BE2C (cell line): ENCODE measurements at regions not wholly inside any gene's neighbourhood (a gene's known extent, or its start where the extent isn't known, plus 50 kb on each side); places are given as distances from the start of the nearest gene placed in this dataset.
"Not testable (repeated sequence)": the region's sequence is repeated elsewhere in the genome, so short reads cannot be mapped to it uniquely, and the experiment has no call there.

Experiments used
- DNase-seq: peaks from one replicate; pipeline ENCODE4 v3.0.0-alpha.2; 2020
- H3K27me3 ChIP-seq: fragments of 250-450 bp; sonication (Bioruptor Pico); 2 replicates; pipeline ENCODE4 v1.5.1; 2020; ENCODE audit warnings: mild to moderate bottlenecking
- H3K36me3 ChIP-seq: fragments of 250-450 bp; sonication (Bioruptor Pico); 2 replicates; pipeline ENCODE4 v1.5.1; 2020; ENCODE audit warnings: mild to moderate bottlenecking
- H3K4me1 ChIP-seq: fragments of 250-450 bp; sonication (Bioruptor Pico); 2 replicates; pipeline ENCODE4 v1.5.1; 2020
- H3K4me3 ChIP-seq: 2 replicates; pipeline ENCODE4 v1.5.1; 2011; ENCODE audit warnings: low read depth, low read length
- H3K9me3 ChIP-seq: fragments of 250-450 bp; sonication (Bioruptor Pico); 2 replicates; pipeline ENCODE4 v1.5.1; 2020
- TF ChIP-seq, protein P1 (sequence below): IDR thresholded peaks from 2 replicates; pipeline ENCODE4 v1.5.1; 2012; ENCODE audit warnings: mild to moderate bottlenecking, low read depth, low read length

DNA sequence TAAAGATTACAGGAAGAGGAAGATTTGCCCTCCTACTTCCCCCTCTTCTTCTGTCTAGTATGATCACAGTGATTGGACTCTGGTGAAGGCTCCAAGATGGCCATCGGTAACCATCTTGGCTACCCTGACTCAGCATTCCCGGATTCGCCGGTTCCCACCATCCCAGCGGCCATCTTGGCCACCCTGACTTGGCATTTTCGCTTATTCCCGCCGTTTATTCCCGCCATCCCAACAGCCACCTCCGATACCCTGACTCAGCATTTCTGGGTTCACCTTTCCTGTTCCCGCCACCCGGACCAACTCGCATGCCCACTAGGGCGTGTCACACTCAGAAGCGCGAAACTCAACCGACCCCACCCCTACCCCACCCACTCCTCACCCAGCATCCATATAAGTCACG is 95.4 kb upstream of the GRIN2A start:
- TF ChIP-seq, protein P1, sequence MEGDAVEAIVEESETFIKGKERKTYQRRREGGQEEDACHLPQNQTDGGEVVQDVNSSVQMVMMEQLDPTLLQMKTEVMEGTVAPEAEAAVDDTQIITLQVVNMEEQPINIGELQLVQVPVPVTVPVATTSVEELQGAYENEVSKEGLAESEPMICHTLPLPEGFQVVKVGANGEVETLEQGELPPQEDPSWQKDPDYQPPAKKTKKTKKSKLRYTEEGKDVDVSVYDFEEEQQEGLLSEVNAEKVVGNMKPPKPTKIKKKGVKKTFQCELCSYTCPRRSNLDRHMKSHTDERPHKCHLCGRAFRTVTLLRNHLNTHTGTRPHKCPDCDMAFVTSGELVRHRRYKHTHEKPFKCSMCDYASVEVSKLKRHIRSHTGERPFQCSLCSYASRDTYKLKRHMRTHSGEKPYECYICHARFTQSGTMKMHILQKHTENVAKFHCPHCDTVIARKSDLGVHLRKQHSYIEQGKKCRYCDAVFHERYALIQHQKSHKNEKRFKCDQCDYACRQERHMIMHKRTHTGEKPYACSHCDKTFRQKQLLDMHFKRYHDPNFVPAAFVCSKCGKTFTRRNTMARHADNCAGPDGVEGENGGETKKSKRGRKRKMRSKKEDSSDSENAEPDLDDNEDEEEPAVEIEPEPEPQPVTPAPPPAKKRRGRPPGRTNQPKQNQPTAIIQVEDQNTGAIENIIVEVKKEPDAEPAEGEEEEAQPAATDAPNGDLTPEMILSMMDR: no peak
- no peaks in the 10 kb centered on the region for H3K36me3 ChIP-seq
- DNase-seq: no peak
- H3K4me1 ChIP-seq: no peaks in the 10 kb centered on the region
- no peaks in the 10 kb centered on the region for H3K27me3 ChIP-seq
- H3K4me3 ChIP-seq: no peak overlapping the region
- no peaks in the 10 kb centered on the region for H3K9me3 ChIP-seq

DNA sequence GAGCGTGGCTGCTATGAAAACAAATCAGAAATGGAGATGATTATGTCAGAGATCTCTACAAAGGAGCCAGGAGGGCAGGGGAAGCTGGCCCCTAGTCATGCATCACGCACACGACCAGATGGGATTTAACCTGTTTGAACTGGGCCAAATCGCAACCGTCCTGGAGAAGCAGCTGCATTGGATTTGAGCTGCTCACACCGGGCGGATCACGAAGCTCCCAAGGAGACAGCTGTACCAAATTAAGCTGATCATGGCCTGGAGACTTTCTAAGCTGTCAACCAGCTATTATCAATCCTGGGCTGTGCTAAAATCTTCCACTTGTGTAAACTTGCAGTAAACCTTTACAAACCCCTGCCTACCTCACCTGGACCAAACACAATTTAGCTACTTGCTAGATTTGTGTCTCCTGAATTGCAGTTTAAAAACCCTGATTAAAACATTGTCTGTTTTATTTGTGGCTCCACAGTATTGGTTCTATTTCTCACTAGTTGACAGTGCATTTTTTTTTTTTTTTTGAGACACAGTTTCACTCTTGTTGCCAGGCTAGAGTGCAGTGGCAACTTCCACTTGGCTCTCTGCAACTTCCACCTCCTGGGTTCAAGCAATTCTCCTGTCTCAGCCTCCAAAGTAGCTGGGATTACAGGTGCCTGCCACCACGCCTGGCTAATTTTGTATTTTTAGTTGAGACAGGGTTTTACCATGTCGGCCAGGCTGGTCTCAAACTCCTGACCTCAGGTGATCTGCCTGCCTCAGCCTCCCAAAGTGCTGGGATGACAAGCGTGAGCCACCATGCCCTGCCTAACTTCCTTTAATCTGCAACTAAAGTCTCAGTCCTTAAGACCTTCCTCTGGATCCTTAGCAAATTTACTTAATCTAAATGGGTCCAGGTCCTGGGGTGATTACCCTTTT is 98.3 kb upstream of the GRIN2A start:
- Histone ChIP-seq H3K4me1 (no peaks in the 10 kb centered on the region), H3K9me3 (no peaks in the 10 kb centered on the region), H3K36me3 (no peaks in the 10 kb centered on the region), H3K27me3 (no peaks in the 10 kb centered on the region), H3K4me3 (no peak overlapping the region)
- TF ChIP-seq, protein P1: no peak
- no peak for DNase-seq

DNA sequence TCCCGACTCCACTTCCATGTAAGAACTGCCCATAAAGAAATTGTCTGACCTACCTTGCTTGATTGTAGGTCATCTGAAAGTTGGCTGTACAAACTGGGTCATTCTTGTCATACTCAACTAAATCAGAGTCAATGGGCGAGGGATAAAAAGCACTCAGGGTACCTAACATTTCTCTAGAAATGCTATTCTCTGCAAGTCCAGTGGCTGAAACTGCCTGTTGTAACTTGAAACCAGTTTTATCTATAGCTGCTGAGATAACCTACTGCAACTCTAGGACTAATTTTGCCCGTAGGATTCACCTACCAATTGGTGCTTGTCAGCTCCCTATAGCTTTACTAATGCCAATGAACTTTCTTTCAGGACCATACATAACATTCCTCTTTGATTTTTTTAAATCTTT is 100.1 kb upstream of the GRIN2A start:
- no peak overlapping the region for H3K4me3 ChIP-seq
- H3K9me3 ChIP-seq: no peaks in the 10 kb centered on the region
- DNase-seq: no peak
- no peaks in the 10 kb centered on the region for H3K27me3 ChIP-seq
- TF ChIP-seq, protein P1: no peak
- H3K4me1 ChIP-seq: no peaks in the 10 kb centered on the region
- H3K36me3 ChIP-seq: no peaks in the 10 kb centered on the region

DNA sequence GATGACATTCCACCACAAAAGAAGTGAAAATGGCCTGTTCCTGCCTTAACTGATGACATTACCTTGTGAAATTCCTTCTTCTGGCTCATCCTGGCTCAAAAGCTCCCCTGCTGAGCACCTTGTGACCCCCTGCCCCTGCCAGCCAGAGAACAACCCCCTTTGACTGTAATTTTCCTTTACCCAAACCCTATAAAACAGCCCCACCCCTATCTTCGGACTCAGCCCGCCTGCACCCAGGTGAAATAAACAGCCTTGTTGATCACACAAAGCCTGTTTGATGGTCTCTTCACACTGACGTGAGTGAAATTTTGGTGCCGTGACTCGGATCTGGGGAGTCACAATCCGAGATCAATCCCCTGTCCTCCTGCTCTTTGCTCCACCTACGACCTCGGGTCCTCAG is 101.0 kb upstream of the GRIN2A start:
- H3K4me3 ChIP-seq, H3K4me1 ChIP-seq, H3K27me3 ChIP-seq, H3K9me3 ChIP-seq, DNase-seq, H3K36me3 ChIP-seq: not testable (repeated sequence)

DNA sequence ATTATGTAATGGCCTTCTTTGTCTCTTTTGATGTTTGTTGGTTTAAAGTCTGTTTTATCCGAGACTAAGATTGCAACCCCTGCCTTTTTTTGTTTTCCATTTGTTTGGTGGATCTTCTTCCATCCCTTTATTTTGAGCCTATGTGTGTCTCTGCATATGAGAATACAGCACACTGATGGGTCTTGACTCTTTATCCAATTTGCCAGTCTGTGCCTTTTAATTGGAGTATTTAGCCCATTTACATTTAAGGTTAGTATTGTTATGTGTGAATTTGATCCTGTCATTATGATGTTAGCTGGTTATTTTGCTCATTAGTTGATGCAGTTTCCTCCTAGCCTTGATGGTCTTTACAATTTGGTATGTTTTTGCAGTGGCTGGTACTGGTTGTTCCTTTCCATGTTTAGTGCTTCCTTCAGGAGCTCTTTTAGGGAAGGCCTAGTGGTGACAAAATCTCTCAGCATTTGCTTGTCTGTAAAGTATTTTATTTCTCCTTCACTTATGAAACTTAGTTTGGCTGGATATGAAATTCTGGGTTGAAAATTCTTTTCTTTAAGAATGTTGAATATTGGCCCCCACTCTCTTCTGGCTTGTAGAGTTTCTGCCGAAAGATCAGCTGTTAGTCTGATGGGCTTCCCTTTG is 95.3 kb upstream of the ATF7IP2 start:
- not testable (repeated sequence) for H3K9me3 ChIP-seq, H3K4me1 ChIP-seq, H3K36me3 ChIP-seq, H3K4me3 ChIP-seq, H3K27me3 ChIP-seq, DNase-seq

DNA sequence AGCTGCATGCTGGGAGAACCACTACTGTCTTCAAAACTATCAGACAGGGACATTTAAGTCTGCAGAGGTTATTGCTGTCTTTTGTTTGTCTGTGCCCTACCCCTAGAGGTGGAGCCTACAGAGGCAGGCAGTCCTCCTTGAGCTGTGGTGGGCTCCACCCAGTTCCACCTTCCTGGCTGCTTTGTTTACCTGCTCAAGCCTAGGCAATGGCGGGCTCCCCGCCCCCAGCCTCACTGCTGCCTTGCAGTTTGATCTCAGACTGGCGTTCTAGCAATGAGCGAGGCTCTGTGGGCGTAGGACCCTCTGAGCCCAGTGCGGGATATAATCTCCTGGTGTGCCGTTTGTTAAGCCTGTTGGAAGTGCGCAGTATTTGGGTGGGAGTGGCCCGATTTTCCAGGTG is 93.7 kb upstream of the ATF7IP2 start:
- H3K4me3 ChIP-seq, DNase-seq, H3K36me3 ChIP-seq, H3K4me1 ChIP-seq, H3K27me3 ChIP-seq, H3K9me3 ChIP-seq: not testable (repeated sequence)

DNA sequence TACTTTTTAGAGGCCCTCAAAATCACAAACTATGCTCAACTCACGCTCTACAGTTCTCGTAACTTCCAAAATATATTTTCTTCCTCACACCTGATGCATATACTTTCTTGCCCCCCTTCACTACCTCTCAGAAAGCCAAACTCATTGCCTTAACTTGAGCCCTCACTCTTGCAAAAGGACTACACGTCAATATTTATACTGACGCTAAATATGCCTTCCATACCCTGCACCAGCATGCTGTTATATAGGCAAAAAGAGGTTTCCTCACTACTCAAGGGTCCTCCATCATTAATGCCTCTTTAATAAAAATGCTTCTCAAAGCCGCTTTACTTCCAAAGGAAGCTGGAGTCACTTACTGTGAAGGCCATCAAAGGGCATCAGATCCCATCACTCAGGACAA is 92.9 kb upstream of the ATF7IP2 start:
- not testable (repeated sequence) for H3K27me3 ChIP-seq, H3K9me3 ChIP-seq, H3K36me3 ChIP-seq, DNase-seq, H3K4me3 ChIP-seq, H3K4me1 ChIP-seq

DNA sequence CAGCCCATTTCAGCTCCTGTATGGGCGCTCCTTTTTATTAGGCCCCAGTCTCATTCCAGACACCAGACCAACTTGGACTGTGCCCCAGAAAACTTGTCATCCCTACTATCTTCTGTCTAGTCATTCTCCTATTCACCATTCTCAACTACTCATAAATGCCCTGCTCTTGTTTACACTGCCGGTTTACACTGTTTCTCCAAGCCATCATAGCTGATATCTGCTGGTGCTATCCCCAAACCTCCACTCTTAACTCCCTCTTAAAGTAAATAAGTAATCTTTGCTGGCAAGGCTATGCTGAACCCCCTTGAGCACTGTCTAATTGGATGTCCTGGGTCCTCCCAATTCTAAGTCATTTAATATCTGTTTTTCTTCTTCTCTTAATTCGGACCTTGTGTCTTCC is 91.7 kb upstream of the ATF7IP2 start:
- H3K9me3 ChIP-seq, H3K36me3 ChIP-seq, DNase-seq: not testable (repeated sequence)

More for the DNA sequence above, 91.7 kb upstream of the ATF7IP2 start:
- H3K4me1 ChIP-seq, H3K4me3 ChIP-seq, H3K27me3 ChIP-seq: not testable (repeated sequence)
